ENCODE measurements at regions not wholly inside any gene's neighbourhood (a gene's known extent, or its start where the extent isn't known, plus 50 kb on each side); places are given as distances from the start of the nearest gene placed in this dataset.

- TF ChIP-seq POLR2A (IDR thresholded peaks at IDR 0.05) = no peak
- TF ChIP-seq CTCF (IDR thresholded peaks at IDR 0.05 in 8 of 11, conservative IDR thresholded peaks at IDR 0.05 in 3 of 11) = no peak
- TF ChIP-seq POLR2AphosphoS5 (IDR thresholded peaks at IDR 0.05) = no peak
- Histone ChIP-seq H3K4me1 (no peaks in the 10 kb centered on the region), H3K27ac (no peak overlapping the region), H3K9me3 (peaks cover 0 to 19% (median 11%) of the 10 kb centered on the region in 8 donors), H3K27me3 (replicated peaks in 1 of 7) (no peaks in the 10 kb centered on the region), H3K4me3 (no peak overlapping the region), H3K36me3 (no peaks in the 10 kb centered on the region)
- intact Hi-C loops (cut with DNase I; ENCODE audit: low total_unique reads) = no loop called here
- WGBS, 5 donors = 76 to 89% (median 83%) methylated on average over 4 of the region's 4 CpGs
- no peak for DNase-seq
Measured at GRCh38 chr4:123802082-123802645, 405.6 kb downstream of the SPRY1 start.

- H3K36me3 ChIP-seq = no peaks in the 10 kb centered on the region
- DNase-seq = no peak
- peaks cover 0 to 11% (median 3%) of the 10 kb centered on the region in 8 donors for H3K9me3 ChIP-seq
- H3K4me3 ChIP-seq = no peak overlapping the region
- WGBS, 5 donors = 62 to 82% (median 69%) methylated on average over 2 of the region's 2 CpGs
- no peak overlapping the region for H3K27ac ChIP-seq
- TF ChIP-seq CTCF (IDR thresholded peaks at IDR 0.05 in 8 of 11, conservative IDR thresholded peaks at IDR 0.05 in 3 of 11) (no peak), POLR2AphosphoS5 (IDR thresholded peaks at IDR 0.05) (no peak), POLR2A (IDR thresholded peaks at IDR 0.05) (no peak)
- no peaks in the 10 kb centered on the region for H3K4me1 ChIP-seq
- H3K27me3 ChIP-seq (replicated peaks in 1 of 7) = no peaks in the 10 kb centered on the region
- intact Hi-C loops (cut with DNase I; ENCODE audit: low total_unique reads) = no loop called here
Measured at GRCh38 chr4:123802933-123803332, 406.3 kb downstream of the SPRY1 start.

- intact Hi-C loops (cut with DNase I; ENCODE audit: low total_unique reads) = no loop called here
Measured at GRCh38 chr4:123804196-123804721, 407.7 kb downstream of the SPRY1 start.

More at GRCh38 chr4:123804196-123804721, 407.7 kb downstream of the SPRY1 start:
- no peak overlapping the region for H3K4me3 ChIP-seq
- H3K27ac ChIP-seq = no peak overlapping the region
- H3K27me3 ChIP-seq (replicated peaks in 1 of 7) = no peaks in the 10 kb centered on the region
- 86 to 93% (median 88%) methylated on average over 3 of the region's 3 CpGs for WGBS, 5 donors
- no peaks in the 10 kb centered on the region for H3K9me3 ChIP-seq
- TF ChIP-seq CTCF (IDR thresholded peaks at IDR 0.05 in 8 of 11, conservative IDR thresholded peaks at IDR 0.05 in 3 of 11) = no peak
- no peak for TF ChIP-seq POLR2A (IDR thresholded peaks at IDR 0.05)
- no peak for TF ChIP-seq POLR2AphosphoS5 (IDR thresholded peaks at IDR 0.05)
- DNase-seq = no peak
- H3K36me3 ChIP-seq = no peaks in the 10 kb centered on the region
- no peaks in the 10 kb centered on the region for H3K4me1 ChIP-seq
